CD4-positive, alpha-beta T cell treated with Interferon gamma for 1 hour (primary cell): ENCODE measurements at regions not wholly inside any gene's neighbourhood (a gene's known extent, or its start where the extent isn't known, plus 50 kb on each side); places are given as distances from the start of the nearest gene placed in this dataset.

Experiments used
- DNase-seq: peaks from one replicate; pipeline ENCODE4 v3.0.0-alpha.2; 2020

DNA sequence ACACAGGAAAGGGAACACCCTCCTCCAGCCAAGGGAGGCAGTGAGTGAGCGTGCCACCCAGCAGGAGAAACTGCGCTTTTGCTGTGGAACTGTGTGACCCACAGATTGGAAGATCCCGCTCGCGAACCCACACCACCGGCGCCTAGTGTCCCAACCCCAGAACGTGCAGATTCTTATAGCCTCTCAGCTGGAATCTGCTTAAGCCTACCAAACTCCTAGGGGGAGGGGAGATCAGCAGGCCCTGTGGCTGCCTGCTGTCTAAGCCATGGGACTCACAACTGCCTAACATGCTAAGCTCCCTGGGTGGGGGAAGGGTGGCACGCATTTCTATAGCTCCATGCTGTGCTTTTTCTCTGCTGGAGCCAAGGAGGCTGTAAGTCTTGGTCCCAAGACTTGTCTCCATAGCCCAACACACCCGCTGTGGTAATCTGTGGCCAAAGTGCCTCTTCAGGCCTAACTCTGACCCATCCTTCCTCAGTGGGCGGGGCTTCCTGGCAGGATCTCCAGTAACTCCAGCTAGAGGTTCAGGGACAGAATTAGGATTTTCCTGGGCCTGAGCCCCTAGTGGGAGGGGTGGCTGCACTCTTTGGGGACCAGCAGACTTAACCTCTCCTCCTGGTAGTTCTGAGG is 485.0 kb downstream of the TAF11L14 start:
- DNase-seq, result no peak

DNA sequence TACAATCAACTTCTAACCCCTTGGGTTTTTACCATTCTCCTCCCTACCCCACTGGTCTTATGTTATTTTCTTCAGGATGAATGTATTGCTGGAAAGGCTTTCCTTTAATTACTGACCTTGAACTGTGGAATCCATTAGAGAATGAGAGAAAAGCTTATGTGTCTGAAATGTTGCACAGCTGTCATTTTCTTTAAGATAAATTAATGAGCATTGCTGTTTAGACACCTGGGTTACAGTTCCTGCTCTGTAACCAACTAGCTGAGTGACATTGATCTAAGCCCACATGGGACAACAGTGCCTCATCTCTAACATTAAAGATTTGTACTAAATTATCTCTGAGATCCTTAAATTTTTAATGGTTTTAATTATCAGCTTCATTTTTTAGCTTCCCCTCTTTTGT is 507.0 kb downstream of the TAF11L14 start:
- DNase-seq, result no peak

DNA sequence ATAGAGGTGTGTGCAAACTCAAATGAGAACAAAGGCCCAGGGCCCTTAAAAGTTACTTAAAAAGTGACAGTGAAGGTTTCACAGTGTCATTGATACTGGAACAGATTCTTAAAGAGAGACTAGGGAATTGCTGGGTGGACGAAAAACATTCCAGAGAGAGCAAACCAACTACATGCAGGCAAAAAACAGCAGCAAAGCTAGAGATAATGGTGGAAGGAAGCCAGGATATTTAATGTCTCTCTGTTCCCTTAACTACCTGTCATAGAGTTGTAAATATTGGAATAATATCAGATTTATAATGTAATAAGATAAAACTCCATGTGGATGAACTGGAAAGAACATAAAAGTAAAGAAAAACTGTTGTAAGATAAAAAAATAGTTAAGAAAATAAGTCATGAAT is 508.6 kb downstream of the TAF11L14 start:
- DNase-seq, result no peak

DNA sequence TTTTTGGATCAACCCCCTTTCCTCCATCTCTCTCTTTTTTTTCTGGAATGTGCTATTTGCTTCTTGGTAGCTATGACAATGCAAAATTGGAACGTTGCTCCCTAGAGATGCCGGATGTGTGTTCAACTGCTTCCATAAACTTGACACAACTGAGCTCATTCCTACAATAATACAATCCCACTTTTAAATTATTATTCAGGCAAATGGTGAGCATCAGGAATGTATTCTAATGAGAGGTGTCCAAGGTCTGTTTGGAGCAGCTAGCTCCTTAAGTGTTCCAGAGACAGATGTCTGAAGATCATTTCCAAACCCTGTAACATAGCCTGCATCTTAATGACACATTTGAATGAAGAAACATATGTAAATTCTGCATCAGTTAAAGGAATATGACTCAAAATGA is 518.4 kb downstream of the TAF11L14 start:
- DNase-seq, result no peak

DNA sequence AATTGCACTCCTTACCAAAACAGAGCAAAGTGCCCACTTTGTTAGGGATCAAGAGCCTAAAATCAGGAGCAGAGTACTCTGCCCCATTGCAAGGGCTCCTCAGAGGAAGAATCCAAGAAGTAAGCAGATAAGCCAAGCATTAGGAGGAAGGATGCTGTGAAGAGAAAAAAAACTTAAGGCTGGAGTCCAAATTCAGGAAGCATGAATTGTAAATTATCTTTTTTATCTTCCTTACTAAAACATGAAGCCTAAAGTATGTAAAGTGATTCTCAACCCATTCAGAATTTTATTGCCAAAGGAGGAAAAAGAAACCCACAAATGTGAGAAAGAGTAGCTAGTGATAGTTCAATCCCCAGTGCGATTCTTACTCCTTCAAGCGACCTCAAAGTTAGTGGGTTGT is 523.9 kb downstream of the TAF11L14 start:
- DNase-seq, result no peak

DNA sequence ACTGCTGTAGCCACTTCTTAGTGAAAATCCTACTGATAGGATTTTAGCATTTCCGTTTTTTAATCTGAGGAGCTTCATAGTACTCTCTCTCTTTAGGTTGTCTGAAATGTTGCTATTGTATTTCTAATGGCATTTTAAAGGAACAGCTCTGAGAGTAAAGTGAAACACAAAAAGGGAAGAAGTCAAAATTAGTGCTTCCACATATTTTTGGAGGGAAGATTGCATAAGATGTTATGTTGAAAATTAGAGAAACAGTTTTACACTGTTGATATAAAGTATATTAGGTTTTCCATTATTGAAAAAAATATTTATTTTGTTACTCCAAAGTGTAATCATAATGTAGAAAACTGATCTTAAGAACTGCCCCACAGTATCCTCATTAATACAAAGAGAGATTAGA is 525.1 kb downstream of the TAF11L14 start:
- DNase-seq, result no peak

DNA sequence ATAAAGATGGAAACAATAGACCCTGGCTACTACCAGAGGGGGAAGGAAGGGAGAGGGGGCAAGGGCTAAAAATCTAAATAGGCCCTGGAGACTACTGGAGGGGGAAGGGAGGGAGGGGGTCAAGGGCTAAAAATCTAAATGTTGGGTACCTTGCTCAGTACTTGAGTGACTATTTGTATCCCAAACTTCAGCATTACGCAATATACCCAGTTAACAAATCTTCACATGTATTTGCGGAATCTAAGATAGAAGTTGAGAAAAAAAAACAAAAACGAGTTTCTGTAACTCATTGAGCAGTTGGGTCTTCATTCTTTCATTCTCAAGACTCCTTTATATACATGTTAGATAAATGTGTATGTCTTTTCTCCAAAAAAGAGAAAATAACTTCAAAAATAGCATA is 537.4 kb downstream of the TAF11L14 start:
- DNase-seq, result no peak

DNA sequence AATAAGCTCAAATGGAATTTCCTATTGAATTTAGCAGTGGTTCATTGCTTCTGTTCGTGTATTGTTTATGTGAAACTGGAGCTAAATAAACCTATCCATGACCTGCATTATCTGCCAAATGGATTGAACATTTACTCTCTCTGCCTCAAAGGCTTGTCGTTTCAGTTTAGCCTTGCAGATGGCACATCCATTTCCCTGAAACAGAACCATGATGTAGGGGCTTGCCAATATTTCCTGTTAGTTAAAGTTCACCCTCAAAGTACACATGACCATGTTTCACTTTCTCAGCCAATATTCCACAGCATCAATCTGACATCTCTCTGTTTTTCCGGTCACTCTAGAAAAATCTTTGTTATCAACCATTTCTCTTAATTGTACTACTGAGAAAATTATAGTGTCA is 545.3 kb downstream of the TAF11L14 start:
- DNase-seq, result no peak

DNA sequence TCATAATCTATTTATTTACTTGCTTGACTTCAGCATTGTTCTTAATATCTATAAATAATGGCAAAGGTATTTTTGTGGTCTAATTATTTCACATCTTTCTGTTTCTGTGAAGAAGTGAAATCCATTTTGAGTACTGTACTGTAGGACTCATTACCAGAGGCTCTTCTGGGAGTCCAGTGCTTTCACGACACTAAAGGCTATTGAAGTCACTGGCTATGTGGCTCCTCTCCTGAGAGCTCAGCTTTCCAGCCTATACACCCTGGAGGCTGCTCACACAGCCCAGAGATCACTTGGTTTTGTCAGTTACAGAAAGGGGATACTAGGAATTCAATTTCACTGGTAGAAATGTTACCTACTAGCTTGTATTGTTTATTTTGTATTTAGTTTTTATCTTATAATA is 547.3 kb downstream of the TAF11L14 start:
- no peak for DNase-seq

DNA sequence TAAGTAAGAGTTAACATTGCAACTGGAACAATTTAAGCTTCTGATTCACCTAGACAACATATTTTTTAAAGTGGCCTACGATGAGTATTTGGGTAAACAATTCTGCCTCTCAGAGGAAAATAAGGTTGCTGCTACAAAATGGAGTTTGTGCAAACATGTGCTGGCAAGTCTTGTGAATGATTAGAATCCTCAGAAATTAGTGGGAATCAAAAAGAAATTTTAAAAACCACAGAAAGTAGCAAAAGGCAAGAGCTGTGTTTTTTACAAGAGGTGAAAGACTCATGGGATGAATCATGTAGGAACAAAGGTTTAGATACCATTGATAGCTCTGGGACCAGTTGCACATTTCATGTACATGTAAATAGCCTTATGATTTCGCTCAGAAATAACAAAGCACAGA is 561.6 kb downstream of the TAF11L14 start:
- DNase-seq, result no peak

DNA sequence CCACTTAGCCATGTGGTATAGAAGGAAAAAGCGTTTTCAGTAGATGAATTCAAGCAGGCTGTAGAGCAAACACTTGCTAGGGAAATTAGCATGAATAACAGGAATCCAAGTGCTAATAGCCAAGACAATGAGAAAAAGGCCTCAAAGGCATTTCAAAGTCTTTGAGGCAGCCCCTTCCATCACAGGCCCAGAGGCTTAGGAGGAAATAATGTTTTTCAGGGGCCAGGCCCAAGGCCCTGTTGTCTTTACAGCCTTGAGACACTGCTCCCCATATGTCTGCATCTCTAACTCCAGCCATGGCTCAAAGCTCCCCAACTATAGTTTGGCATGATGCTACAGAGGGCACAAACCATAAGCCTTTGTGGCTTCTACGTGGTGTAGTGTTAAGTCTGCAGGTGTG is 563.5 kb downstream of the TAF11L14 start:
- DNase-seq, result no peak

DNA sequence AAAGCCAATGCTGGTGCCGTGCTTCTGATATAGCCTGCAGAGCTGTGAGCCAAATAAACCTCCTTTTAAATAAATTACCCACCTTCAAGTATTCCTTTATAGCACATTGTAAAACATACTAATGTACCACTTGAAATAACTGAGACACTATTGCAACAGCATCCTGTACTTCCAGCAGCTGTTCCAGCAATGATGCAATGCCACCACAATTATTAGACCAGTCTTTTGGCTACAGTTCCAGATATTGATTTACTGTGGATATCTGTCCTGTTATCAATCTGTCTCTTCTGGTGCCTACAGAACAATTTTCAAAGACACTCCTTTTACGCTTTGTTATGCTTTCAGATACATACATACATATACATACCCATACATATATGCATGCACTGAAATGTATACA is 567.9 kb downstream of the TAF11L14 start:
- DNase-seq, result no peak

DNA sequence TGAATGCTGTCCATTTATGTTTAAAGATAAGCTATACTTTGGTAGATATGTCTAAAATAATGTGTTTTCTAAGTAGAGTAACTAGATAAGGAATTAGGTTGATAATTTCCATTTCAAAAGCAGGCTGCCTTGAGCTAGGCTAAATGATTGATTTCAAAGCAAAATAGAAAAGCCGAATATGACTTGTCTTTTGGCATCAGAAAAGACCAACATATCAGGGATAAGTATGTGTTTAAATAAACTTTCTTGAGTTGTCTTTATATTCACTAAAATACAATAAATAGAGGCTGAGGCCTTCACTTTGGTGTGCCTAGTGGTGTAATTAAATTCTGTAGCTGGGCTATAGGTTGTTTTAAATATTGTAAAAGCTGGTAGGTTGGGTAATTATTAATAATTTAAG is 569.0 kb downstream of the TAF11L14 start:
- DNase-seq, result no peak

DNA sequence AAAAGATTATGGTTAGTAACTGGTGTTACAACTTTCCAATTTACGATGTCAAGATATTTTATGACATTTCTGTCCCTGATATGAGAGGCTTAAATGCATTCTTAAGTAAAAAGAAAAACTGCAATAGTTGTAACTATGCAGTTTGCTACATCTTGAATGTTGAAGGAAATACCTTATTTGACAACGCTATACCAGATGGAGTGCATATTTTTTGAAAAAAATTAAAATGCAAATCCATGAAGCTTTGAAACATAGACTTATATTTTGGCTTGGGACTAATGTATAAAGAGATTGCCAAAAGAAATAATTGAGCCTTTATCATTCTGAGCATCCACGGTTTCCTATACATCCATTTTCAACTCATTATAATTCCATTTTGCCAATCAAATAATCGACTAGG is 579.4 kb downstream of the TAF11L14 start:
- DNase-seq, result no peak

DNA sequence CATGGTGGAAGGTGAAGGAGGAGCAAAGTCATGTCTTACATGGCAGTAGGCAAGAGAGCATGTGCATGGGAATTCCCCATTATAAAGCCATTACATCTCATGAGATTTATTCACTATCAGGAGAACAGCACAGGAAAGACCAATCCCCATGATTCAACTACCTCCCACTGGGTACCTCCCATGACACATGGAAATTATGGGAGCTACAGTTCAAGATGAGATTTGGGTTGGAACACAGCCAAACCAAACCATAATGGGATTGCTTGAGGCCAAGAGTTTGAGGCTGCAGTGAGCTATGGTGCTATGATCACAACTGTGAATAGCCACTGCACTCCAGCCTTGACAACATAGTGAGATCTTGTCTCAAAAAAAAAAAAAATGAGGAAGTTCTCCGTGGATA is 581.8 kb downstream of the TAF11L14 start:
- no peak for DNase-seq

DNA sequence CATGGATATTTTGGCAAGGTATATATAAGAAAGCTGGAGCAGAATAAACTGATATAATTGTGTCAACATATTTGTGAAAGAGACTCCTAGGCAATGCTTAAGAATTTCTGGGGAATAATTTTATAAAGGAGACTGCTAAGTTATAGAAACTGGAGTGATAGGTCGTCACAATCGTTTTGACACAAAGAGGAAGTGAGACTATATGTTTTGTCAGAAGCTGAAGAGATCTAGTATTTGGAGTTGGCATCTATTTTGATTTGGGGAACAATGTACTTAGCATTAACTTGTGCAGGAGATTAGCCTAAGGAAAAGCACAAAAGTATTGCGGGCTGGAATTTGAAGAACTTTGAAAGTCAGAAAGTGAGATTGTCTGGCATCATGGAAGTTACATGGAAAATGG is 582.5 kb downstream of the TAF11L14 start:
- no peak for DNase-seq

DNA sequence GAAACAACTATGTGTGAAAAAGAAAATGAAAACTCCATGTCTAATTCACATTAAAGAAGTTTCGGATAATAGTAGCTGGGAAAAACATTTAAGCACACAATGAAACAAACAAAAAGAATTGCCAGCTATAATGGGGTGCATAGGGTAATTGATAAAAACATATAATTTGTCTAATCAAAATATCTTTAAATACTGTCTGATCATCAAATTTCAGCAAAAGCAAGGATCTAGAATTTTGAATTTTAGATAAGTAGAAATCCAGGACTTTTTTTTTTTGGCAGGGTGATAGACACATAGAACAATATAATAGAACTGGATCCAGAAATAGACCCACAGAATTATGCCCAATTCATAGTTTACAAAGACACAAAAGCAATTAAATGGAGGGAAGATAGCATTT is 585.0 kb downstream of the TAF11L14 start:
- DNase-seq, result no peak

DNA sequence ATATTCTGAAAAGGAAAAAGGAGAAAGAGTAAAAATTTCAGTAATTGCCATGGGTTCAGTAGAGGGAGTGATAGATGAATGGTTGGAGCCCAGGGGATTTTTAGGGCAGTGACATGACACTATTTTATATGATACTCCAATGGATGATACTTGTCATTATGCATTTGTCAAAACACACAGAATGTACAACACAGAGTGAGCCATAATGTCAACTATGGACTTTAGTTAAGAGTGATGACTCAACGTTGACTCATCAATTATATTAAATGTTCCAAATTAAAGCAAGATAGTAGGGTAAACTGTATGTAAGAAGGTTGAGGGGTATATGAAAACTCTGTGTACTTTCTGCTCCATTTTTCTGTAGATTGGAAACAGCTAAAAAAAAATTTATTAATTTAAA is 586.4 kb downstream of the TAF11L14 start:
- no peak for DNase-seq

DNA sequence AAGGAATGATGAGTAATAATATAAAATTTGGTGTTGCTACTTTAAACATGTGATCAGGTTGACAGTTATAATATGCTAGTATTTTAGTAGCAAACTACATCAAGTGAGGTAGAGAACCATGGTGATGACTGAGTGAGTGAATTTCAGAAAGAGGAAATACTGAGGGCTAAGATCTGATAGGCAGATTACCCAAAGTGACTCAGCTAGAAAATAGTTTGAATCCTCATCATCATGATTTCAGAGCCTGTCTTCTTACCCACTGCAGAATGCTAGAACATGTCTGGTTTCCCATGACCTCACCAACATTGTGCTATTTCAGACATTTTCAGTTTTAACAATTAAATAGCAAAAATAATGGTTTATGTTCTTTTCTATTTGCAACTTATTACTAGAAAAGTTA is 602.1 kb downstream of the TAF11L14 start:
- no peak for DNase-seq

DNA sequence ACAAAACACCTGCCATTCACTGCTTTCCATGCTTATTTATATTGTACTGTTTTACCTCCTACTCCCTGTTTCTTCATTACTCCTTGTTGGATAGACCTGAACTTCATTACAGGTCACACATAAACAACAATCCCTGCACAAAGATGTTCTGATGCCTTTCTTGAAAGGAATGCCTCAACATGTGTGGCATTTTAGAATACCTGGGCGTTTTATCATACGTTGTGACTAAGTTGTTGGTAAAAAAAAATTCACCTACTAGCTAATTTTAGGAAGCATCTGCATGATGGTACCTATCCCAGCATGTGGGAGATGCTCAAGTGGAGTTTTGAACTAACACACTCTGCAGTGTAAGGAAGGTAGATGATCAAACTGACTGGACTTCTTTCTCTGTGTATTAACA is 604.1 kb downstream of the TAF11L14 start:
- DNase-seq, result no peak

DNA sequence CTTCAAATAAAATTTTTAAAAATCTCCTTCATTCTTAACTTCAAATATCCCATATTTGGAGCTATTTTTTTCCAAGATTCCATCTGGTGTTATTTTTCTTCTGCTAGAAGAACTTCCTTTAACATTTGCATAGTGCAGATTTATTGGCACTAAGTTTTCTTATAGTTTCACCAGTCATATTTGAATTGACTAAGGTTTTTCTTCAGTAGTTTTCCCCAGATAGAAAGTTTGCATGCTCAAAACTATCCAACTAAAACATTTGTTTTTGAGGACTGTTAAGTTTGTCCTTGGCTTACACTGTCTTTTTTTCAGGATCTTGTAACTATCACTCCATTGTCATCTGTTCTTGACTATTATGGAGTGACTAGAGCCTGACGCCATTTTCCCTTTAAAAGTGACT is 606.7 kb downstream of the TAF11L14 start:
- no peak for DNase-seq

DNA sequence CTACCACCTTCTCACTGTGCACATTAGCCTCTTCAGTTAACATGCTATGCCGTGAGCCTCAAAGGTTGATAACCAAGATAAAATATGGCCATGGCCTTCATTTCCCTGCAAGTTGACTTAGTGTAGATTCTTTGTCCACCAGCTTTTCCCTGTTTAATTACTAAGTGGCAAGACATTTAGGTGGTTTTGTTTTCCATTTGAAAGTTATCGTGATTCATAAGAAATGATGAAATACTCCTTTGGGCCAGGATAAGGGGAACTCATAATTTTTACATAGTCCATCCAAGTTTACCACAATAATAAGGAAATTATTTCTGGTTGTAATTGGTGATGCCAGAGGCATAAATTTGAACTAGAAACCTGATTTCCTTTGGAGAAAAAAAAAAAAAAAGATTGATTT is 609.6 kb downstream of the TAF11L14 start:
- no peak for DNase-seq

DNA sequence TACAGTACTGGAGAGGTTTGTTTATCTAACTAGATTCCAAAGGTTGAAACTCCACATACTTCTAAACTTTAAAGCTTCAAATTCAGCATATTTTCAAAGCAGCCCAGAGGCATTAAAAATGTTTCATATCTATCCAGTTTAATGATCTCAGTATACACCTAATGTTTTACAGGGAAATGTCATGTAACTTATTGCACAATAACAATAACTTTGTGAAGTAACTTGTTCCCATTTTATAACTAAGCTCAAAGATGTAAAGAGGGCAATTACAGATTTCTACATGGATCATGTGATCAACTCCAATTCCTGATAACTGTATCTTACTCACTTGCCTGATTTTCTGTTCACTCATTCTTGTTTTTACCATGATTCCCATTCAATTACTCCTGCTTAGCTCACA is 610.0 kb downstream of the TAF11L14 start:
- no peak for DNase-seq

DNA sequence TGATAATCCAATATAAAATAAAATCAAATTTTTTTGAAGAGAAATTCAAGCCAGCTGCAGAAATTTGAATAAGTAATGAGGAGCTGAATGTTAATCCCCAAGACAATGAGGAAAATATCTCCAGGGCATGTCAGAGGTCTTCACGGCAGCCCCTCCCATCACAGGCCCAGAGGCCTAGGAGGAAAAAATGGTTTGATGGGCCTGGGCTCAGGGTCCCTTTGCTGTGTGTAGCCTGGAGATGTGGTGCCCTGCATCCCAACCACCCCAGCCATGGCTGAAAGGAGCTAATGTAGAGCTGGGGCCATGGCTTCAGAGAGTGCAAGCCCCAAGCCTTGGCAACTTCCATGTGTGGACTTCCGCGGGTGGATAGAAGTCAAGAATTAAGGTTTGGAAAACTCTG is 618.3 kb downstream of the TAF11L14 start:
- no peak for DNase-seq

DNA sequence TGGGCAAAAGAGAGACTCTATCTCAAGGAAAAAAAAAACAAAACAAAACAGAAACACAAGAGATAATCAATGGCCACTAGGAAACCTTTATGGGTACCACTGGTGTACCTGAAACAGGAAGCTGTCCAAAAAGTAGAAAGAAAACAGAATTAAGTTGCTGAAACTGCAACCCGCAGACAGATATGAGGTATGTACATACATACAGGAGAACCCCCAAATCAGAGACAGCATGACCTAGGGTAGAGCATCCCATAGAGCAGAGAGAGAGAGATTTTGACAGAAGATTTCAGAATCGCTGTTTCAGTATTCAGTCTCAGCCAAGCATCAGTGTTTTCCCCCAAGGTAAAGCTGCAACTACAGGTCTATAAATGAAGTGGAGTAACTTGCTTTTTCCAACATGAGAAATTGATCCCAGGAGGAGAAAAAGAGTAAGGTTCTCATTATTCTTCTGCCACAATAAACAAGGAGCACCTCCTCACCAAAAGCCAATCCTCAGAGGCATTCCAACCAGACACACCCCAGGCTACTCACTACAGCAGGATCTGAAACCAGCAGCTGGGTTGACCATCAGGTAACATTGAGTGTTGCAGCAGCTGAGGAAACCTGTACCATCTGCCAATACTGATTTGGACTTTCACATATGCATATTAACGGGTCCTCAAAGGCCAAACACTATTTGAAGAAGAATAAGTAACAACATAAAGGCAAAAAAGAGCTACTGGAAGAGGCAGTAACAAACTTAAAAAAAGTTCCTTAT is 630.0 kb downstream of the TAF11L14 start:
- no peak for DNase-seq
